Keratinocyte (primary cell): ENCODE measurements at regions not wholly inside any gene's neighbourhood (a gene's known extent, or its start where the extent isn't known, plus 50 kb on each side); places are given as distances from the start of the nearest gene placed in this dataset.

ENCODE experiments used
- EZH2 ChIP-seq: IDR thresholded peaks from one replicate; pipeline ENCODE4 v1.6.1; 2012; ENCODE audit warnings: inconsistent platforms, mild to moderate bottlenecking, low read length, moderate library complexity
- TF ChIP-seq, protein P1 (sequence below), 3 experiments: IDR thresholded peaks in 1 of 3; conservative IDR thresholded peaks in 1 of 3; optimal IDR thresholded peaks in 1 of 3; 2 replicates in 2 of 3; 3 replicates in 1 of 3; pipeline versions ENCODE3 to v1.5.1; 2011; ENCODE audit warnings: low read length in 3 of 3, mild to moderate bottlenecking in 3 of 3, moderate library complexity in 2 of 3, control low read depth in 1 of 3, inconsistent platforms in 1 of 3; ENCODE audit not compliant: insufficient read depth in 2 of 3; ENCODE audit errors: extremely low read depth in 1 of 3

DNA sequence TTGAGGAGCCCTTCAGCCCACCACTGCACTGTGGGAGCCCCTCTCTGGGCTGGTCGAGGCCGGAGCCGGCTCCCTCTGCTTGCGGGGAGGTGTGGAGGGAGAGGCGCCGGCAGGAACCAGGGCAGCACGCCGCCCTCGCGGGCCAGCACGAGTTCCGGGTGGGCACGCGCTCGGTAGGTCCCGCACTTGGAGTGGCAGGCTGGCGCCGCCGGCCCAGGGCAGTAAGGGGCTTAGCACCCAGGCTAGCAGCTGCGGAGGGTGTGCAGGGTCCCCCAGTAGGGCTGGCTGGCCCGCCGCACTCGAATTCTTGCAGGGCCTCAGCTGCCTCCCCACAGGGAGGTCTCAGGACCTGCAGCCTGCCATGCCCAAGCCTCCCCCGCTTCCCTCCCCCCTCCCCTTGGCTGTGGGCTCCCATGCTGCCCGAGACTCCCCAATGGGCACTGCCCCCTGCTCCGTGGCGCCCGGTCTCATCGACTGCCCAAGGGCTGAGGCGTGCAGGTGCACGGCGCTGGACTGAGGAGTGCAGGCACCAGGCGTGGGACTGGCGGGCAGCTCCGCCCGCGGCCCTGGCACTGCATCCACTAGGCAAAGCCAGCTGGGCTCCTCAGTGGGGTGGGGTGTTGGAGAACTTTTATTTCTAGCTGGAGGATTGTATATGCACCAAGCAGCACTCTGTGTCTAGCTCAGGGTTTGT is 127.5 kb downstream of the DCK start:
- TF ChIP-seq, protein P1, sequence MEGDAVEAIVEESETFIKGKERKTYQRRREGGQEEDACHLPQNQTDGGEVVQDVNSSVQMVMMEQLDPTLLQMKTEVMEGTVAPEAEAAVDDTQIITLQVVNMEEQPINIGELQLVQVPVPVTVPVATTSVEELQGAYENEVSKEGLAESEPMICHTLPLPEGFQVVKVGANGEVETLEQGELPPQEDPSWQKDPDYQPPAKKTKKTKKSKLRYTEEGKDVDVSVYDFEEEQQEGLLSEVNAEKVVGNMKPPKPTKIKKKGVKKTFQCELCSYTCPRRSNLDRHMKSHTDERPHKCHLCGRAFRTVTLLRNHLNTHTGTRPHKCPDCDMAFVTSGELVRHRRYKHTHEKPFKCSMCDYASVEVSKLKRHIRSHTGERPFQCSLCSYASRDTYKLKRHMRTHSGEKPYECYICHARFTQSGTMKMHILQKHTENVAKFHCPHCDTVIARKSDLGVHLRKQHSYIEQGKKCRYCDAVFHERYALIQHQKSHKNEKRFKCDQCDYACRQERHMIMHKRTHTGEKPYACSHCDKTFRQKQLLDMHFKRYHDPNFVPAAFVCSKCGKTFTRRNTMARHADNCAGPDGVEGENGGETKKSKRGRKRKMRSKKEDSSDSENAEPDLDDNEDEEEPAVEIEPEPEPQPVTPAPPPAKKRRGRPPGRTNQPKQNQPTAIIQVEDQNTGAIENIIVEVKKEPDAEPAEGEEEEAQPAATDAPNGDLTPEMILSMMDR (optimal IDR thresholded peaks at IDR 0.05 in 1 of 3, IDR thresholded peaks at IDR 0.05 in 1 of 3, conservative IDR thresholded peaks at IDR 0.05 in 1 of 3; ENCODE audit: extremely low read depth in 1 of 3, insufficient read depth in 2 of 3, low read length in 3 of 3), result no peak
- TF ChIP-seq EZH2, result no peak
